Smooth muscle cell (in vitro differentiated cells): ENCODE measurements at regions not wholly inside any gene's neighbourhood (a gene's known extent, or its start where the extent isn't known, plus 50 kb on each side); places are given as distances from the start of the nearest gene placed in this dataset.

Source experiments
- DNase-seq: peaks from one replicate; lab custom pipeline; 2025; ENCODE audit not compliant: unreplicated experiment; lab: John Stamatoyannopoulos, UW
- H2AFZ ChIP-seq: fragments of 200-600 bp; sonication (generic); 2 replicates; pipeline ENCODE4 v1.6.0; 2016; ENCODE audit warnings: antibody characterized with exemption, low read depth, mild to moderate bottlenecking
- H3F3A ChIP-seq: fragments of 200-600 bp; sonication (generic); 2 replicates; pipeline ENCODE4 v1.6.0; 2017; ENCODE audit warnings: antibody characterized with exemption, low read depth
- H3K27ac ChIP-seq: fragments of 200-600 bp; sonication (generic); 2 replicates; pipeline ENCODE4 v1.5.1; 2016; ENCODE audit warnings: low read depth, mild to moderate bottlenecking
- H3K27me3 ChIP-seq: fragments of 200-600 bp; sonication (generic); 2 replicates; pipeline ENCODE4 v1.6.1; 2016; ENCODE audit warnings: low read depth, mild to moderate bottlenecking
- H3K36me3 ChIP-seq: fragments of 200-600 bp; sonication (generic); 2 replicates; pipeline ENCODE4 v1.5.1; 2016; ENCODE audit warnings: low read depth
- H3K4me1 ChIP-seq: fragments of 200-600 bp; sonication (generic); 2 replicates; pipeline ENCODE4 v1.5.1; 2016; ENCODE audit warnings: low read depth
- H3K4me2 ChIP-seq: fragments of 200-600 bp; sonication (generic); 2 replicates; pipeline ENCODE4 v1.6.0; 2016; ENCODE audit warnings: mild to moderate bottlenecking
- H3K4me3 ChIP-seq: fragments of 200-600 bp; sonication (generic); 2 replicates; pipeline ENCODE4 v1.5.1; 2016; ENCODE audit warnings: mild to moderate bottlenecking
- H3K79me2 ChIP-seq: fragments of 200-600 bp; sonication (generic); 2 replicates; pipeline ENCODE4 v1.6.0; 2016; ENCODE audit warnings: low read depth, mild to moderate bottlenecking
- H3K9ac ChIP-seq: fragments of 200-600 bp; sonication (generic); 2 replicates; pipeline ENCODE4 v1.6.0; 2016; ENCODE audit warnings: low read depth
- H3K9me3 ChIP-seq: fragments of 200-600 bp; sonication (generic); replicated peaks from 2 replicates; pipeline ENCODE4 v1.5.1; 2016; ENCODE audit warnings: low read depth
- H4K20me1 ChIP-seq: fragments of 200-600 bp; sonication (generic); 2 replicates; pipeline ENCODE4 v1.6.0; 2016; ENCODE audit warnings: low read depth
- WGBS: methylation state at CpG from one replicate; pipeline ENCODE4 v1.1.7; 2016; ENCODE audit warnings: low lambda C conversion rate; 5-methylcytosine and 5-hydroxymethylcytosine counted together
- TF ChIP-seq, protein P1 (sequence below): fragments of 200-600 bp; sonication (generic); IDR thresholded peaks from 2 replicates; pipeline ENCODE4 v1.5.1; 2017; ENCODE audit warnings: borderline replicate concordance, mild to moderate bottlenecking, antibody characterized with exemption; ENCODE audit not compliant: insufficient read depth, poor library complexity, severe bottlenecking

DNA sequence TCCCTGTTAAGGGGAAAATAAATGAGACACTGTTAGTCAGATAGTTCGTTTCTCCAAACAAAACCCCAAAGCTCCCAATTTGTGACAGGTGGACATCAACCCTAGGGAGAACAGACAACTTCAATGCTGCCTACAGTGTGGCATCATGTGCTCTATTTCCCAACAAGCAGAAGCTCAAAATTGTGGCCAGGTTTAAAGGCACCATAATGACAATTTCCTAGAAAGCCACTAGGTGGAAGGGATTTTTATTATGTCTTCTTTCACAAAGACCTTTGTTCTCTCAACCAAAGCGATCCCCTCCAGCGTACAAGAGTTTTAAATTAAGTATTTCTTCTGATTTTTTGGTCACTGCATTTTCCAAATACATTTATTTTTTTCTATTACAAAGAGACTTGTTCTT lies 88.0 kb upstream of the MBIP start:
- no peaks in the 10 kb centered on the region for H3F3A ChIP-seq
- H3K27ac ChIP-seq: no peak overlapping the region
- no peaks in the 10 kb centered on the region for H3K79me2 ChIP-seq
- H3K4me1 ChIP-seq: no peaks in the 10 kb centered on the region
- H3K27me3 ChIP-seq: no peaks in the 10 kb centered on the region
- DNase-seq: no peak
- H2AFZ ChIP-seq: no peak overlapping the region
- H3K9ac ChIP-seq: no peak overlapping the region
- no peak overlapping the region for H3K4me2 ChIP-seq
- H3K4me3 ChIP-seq: no peak overlapping the region
- no peaks in the 10 kb centered on the region for H4K20me1 ChIP-seq
- no peaks in the 10 kb centered on the region for H3K36me3 ChIP-seq
- TF ChIP-seq, protein P1, sequence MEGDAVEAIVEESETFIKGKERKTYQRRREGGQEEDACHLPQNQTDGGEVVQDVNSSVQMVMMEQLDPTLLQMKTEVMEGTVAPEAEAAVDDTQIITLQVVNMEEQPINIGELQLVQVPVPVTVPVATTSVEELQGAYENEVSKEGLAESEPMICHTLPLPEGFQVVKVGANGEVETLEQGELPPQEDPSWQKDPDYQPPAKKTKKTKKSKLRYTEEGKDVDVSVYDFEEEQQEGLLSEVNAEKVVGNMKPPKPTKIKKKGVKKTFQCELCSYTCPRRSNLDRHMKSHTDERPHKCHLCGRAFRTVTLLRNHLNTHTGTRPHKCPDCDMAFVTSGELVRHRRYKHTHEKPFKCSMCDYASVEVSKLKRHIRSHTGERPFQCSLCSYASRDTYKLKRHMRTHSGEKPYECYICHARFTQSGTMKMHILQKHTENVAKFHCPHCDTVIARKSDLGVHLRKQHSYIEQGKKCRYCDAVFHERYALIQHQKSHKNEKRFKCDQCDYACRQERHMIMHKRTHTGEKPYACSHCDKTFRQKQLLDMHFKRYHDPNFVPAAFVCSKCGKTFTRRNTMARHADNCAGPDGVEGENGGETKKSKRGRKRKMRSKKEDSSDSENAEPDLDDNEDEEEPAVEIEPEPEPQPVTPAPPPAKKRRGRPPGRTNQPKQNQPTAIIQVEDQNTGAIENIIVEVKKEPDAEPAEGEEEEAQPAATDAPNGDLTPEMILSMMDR: no peak
- 55% methylated on average over 3 of the region's 3 CpGs for WGBS
- no peaks in the 10 kb centered on the region for H3K9me3 ChIP-seq

DNA sequence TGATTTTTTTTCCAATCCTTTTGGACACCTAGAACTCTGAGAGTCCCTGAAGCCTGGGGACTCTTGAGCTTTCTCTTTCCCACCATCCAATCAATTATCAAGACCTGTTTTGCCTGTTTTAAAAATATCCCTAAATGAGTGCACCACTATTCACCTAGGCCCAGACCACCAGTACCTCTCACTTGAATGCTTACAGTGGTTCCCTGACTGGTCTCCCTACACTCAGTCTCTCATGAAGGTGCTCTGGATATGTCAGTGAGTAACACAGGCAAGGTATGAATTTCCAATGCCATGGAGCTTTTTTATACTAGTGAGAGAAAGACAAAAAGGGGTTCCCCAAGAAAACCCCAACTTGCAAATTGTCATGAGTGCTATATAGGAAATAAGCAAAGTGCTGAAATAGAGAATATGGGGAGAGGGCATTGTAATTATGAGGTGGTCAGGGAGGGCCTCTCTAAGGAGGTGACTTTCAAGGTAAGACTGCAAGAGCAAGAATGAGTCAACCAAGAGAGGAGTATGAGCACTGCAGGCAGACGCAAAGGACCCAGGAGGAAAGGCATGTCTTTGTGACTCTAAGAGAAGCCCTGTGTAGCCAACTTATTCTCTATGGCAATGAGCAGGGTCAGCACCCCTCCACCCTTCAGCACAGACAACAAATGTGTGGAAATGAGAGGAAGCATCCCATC lies 85.3 kb upstream of the MBIP start:
- WGBS: 100% methylated on average over 1 of the region's 1 CpG
- Histone ChIP-seq H3K9me3 (no peaks in the 10 kb centered on the region), H3K79me2 (no peaks in the 10 kb centered on the region), H4K20me1 (no peaks in the 10 kb centered on the region), H2AFZ (no peak overlapping the region), H3K27me3 (no peaks in the 10 kb centered on the region), H3K36me3 (no peaks in the 10 kb centered on the region), H3K4me1 (no peaks in the 10 kb centered on the region), H3K27ac (no peak overlapping the region), H3K4me3 (no peak overlapping the region), H3F3A (no peaks in the 10 kb centered on the region), H3K9ac (no peak overlapping the region), H3K4me2 (no peak overlapping the region)
- no peak for DNase-seq
- TF ChIP-seq, protein P1: no peak

DNA sequence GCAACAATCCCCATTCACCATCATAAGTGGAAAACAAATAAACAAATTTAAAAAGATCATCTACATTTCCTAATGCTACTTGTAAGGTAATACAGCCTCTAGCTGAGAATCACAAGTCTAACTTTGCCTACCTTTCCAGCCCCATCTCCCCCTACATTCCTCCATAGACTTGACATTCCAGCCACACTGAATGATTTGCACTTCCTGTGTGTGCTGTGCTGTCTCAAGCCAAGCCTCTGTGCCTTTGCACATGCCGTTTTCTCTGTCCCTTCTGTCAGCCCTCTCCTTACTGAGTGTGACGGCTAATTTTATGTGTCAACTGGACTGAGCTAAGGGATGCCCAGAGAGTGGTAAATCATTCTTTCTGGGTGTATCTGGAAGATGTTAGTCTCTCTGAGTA lies 82.4 kb upstream of the MBIP start:
- H3K36me3 ChIP-seq: no peaks in the 10 kb centered on the region
- no peaks in the 10 kb centered on the region for H3F3A ChIP-seq
- DNase-seq: no peak
- H3K4me2 ChIP-seq: no peak overlapping the region
- H2AFZ ChIP-seq: no peak overlapping the region
- TF ChIP-seq, protein P1: no peak
- no peaks in the 10 kb centered on the region for H3K27me3 ChIP-seq
- no peak overlapping the region for H3K27ac ChIP-seq
- H3K9me3 ChIP-seq: no peaks in the 10 kb centered on the region
- no peak overlapping the region for H3K4me3 ChIP-seq
- WGBS: 82% methylated on average over 2 of the region's 2 CpGs
- H3K79me2 ChIP-seq: no peaks in the 10 kb centered on the region
- H4K20me1 ChIP-seq: no peaks in the 10 kb centered on the region
- H3K4me1 ChIP-seq: no peaks in the 10 kb centered on the region
- no peak overlapping the region for H3K9ac ChIP-seq
